A549 (cell line): ENCODE measurements at regions not wholly inside any gene's neighbourhood (a gene's known extent, or its start where the extent isn't known, plus 50 kb on each side); places are given as distances from the start of the nearest gene placed in this dataset.

ENCODE experiments used
- ATAC-seq, 2 experiments: fragments of 200-7000 bp in 1 of 2; fragments of >200 bp in 1 of 2; cut with Nextera tagmentation in 1 of 2; cut with Tn5 transposase in 1 of 2; 3 replicates each; pipeline versions ENCODE4 v1.8.0 to v1.9.1; 2018 to 2020; ENCODE audit warnings: mild to moderate bottlenecking in 1 of 2, moderate library complexity in 1 of 2
- CTCF ChIA-PET: fragments of 300-600 bp; sonication (Branson Sonifier 250); formaldehyde crosslinking; extraction: SDS; loops from one replicate; lab custom pipeline; 2021; ENCODE audit warnings: antibody characterized with exemption, inconsistent platforms; lab: Yijun Ruan, JAX
- POLR2A ChIA-PET: fragments of 350-600 bp; formaldehyde crosslinking; extraction: SDS; loops from one replicate; lab custom pipeline; 2021; ENCODE audit warnings: antibody characterized with exemption, inconsistent platforms; lab: Yijun Ruan, JAX
- DNase-seq, 2 experiments: peaks; one replicate each; pipeline versions ENCODE4 v3.0.0 to v3.0.0-alpha.2; 2011 to 2016; ENCODE audit warnings: low read depth in 1 of 2, low spot score in 1 of 2
- FAIRE-seq: peaks from 2 replicates; lab custom pipeline; 2011; peaks lifted over from hg19 to GRCh38; lab: Jason Lieb, UNC
- H3K27ac ChIP-seq, 2 experiments: fragments of >200 bp; sonication (Bioruptor Twin); formaldehyde crosslinking; 3 replicates each; pipeline ENCODE4 v1.5.1; 2016 to 2017
- H3K4me1 ChIP-seq: fragments of >200 bp; sonication (Bioruptor Twin); formaldehyde crosslinking; 3 replicates; pipeline ENCODE4 v1.6.1; 2016
- H3K4me2 ChIP-seq: fragments of >200 bp; sonication (Bioruptor Twin); formaldehyde crosslinking; 3 replicates; pipeline ENCODE4 v1.6.1; 2016
- H3K4me3 ChIP-seq: fragments of >200 bp; sonication (Bioruptor Twin); formaldehyde crosslinking; 3 replicates; pipeline ENCODE4 v1.5.1; 2016
- H3K9me3 ChIP-seq: fragments of >200 bp; sonication (Bioruptor Twin); formaldehyde crosslinking; 3 replicates; pipeline ENCODE4 v1.6.1; 2016
- CBX8 ChIP-seq: fragments of 200-600 bp; sonication (generic); IDR thresholded peaks from 2 replicates; pipeline ENCODE4 v1.6.1; 2016
- CEBPB ChIP-seq, 2 experiments: fragments of >200 bp in 1 of 2; sonication (Bioruptor Twin) in 1 of 2; formaldehyde crosslinking in 1 of 2; IDR thresholded peaks; 2 replicates each; pipeline ENCODE4 v1.6.1; 2012 to 2016
- CHD4 ChIP-seq: fragments of 200-600 bp; sonication (generic); IDR thresholded peaks from 2 replicates; pipeline ENCODE4 v1.6.1; 2016; ENCODE audit warnings: antibody characterized with exemption, mild to moderate bottlenecking, borderline replicate concordance
- CTCF ChIP-seq: fragments of >200 bp; sonication (Bioruptor Twin); formaldehyde crosslinking; IDR thresholded peaks from 3 replicates; pipeline ENCODE4 v1.5.1; 2016
- FOSL2 ChIP-seq, 2 experiments: fragments of 450-650 bp in 1 of 2; fragments of >200 bp in 1 of 2; sonication (Bioruptor Twin) in 1 of 2; formaldehyde crosslinking; IDR thresholded peaks; 2 replicates each; pipeline versions ENCODE4 v1.5.0 to v1.6.1; 2016 to 2020; ENCODE audit warnings: mild to moderate bottlenecking in 1 of 2, moderate library complexity in 1 of 2
- HMGXB4 ChIP-seq: fragments of 250-450 bp; sonication (Bioruptor Pico); IDR thresholded peaks from 2 replicates; pipeline ENCODE4 v1.5.0; 2021; ENCODE audit warnings: mild to moderate bottlenecking, moderate library complexity, borderline replicate concordance
- JUN ChIP-seq, 2 experiments: fragments of >200 bp; sonication (Bioruptor Twin); formaldehyde crosslinking; IDR thresholded peaks; 2 replicates in 1 of 2; 3 replicates in 1 of 2; pipeline ENCODE4 v1.6.1; 2016 to 2017
- KDM1A ChIP-seq: fragments of 200-600 bp; sonication (generic); IDR thresholded peaks from 2 replicates; pipeline ENCODE4 v1.6.1; 2016; ENCODE audit warnings: low read depth, mild to moderate bottlenecking
- KDM5A ChIP-seq: fragments of 200-600 bp; sonication (generic); IDR thresholded peaks from 2 replicates; pipeline ENCODE4 v1.6.1; 2016; ENCODE audit warnings: antibody characterized with exemption, mild to moderate bottlenecking
- MAFK ChIP-seq: fragments of 450-650 bp; IDR thresholded peaks from 2 replicates; pipeline ENCODE4 v1.6.1; 2014; ENCODE audit not compliant: partially characterized antibody
- PBX3 ChIP-seq: IDR thresholded peaks from 2 replicates; pipeline ENCODE4 v1.6.1; 2012
- PHF8 ChIP-seq: fragments of 200-600 bp; sonication (generic); IDR thresholded peaks from 2 replicates; pipeline ENCODE4 v1.6.1; 2016; ENCODE audit warnings: low read depth, mild to moderate bottlenecking, antibody characterized with exemption, moderate library complexity, borderline replicate concordance
- RARB ChIP-seq: fragments of 250-450 bp; sonication (Bioruptor Pico); IDR thresholded peaks from 2 replicates; pipeline ENCODE4 v1.8.0; 2021; ENCODE audit warnings: mild to moderate bottlenecking, moderate library complexity
- RCOR1 ChIP-seq: fragments of 150-350 bp; IDR thresholded peaks from 2 replicates; pipeline ENCODE4 v1.6.1; 2014; ENCODE audit warnings: antibody characterized with exemption, low read length, low read depth
- TFCP2L1 ChIP-seq: fragments of 250-450 bp; sonication (Bioruptor Pico); IDR thresholded peaks from 2 replicates; pipeline ENCODE4 v1.5.0; 2021; ENCODE audit warnings: mild to moderate bottlenecking
- ZC3H11A ChIP-seq: fragments of 450-650 bp; IDR thresholded peaks from 2 replicates; pipeline ENCODE4 v1.6.1; 2014; ENCODE audit warnings: antibody characterized with exemption, mild to moderate bottlenecking
- ZFP36 ChIP-seq: fragments of 450-650 bp; IDR thresholded peaks from 2 replicates; pipeline ENCODE4 v1.6.1; 2014; ENCODE audit warnings: borderline replicate concordance; ENCODE audit not compliant: partially characterized antibody
- ZNF302 ChIP-seq: fragments of 250-450 bp; sonication (Bioruptor Pico); IDR thresholded peaks from 2 replicates; pipeline ENCODE4 v1.9.0; 2021; ENCODE audit warnings: inconsistent platforms, mild to moderate bottlenecking, moderate library complexity
- WGBS: methylation state at CpG from one replicate; pipeline ENCODE4 v1.1.6; 2017; ENCODE audit errors: missing lambda C conversion rate; 5-methylcytosine and 5-hydroxymethylcytosine counted together

GRCh38 chr15:77746254-77747174 is 113.8 kb upstream of the LINGO1 start:
- ChIA-PET CTCF (interaction anchor here (3.1 kb wide), 1 partner anchor 75 kb away, joined by 9 read pairs; no protein-coding TSS in a partner anchor), POLR2A (no interaction called here)
- no peak for ATAC-seq
- no peaks in the 10 kb centered on the region for H3K9me3 ChIP-seq
- no peak for FAIRE-seq
- H3K4me1 ChIP-seq: no peaks in the 10 kb centered on the region
- WGBS: 37% methylated on average over 6 of the region's 6 CpGs
- no peak for DNase-seq
- no peak overlapping the region for H3K4me2 ChIP-seq
- TF ChIP-seq TFCP2L1 (CRISPR knock-in tag) (no peak), CTCF (no peak), CBX8 (no peak), ZFP36 (peak; percentile 2), RARB (CRISPR knock-in tag) (no peak), KDM1A (no peak), PBX3 (no peak), FOSL2 (IDR thresholded peaks at IDR 0.05) (no peak), FOSL2 (CRISPR knock-in tag; IDR thresholded peaks at IDR 0.05) (no peak), PHF8 (no peak)
- TF ChIP-seq, all 56 proteins: peak for 1
- no peak overlapping the region for H3K27ac ChIP-seq
- no peak overlapping the region for H3K4me3 ChIP-seq

- Histone ChIP-seq H3K27ac (no peak overlapping the region), H3K4me1 (no peaks in the 10 kb centered on the region), H3K9me3 (no peaks in the 10 kb centered on the region), H3K4me3 (no peak overlapping the region), H3K4me2 (no peak overlapping the region)
- no peak for FAIRE-seq
- 68% methylated on average over 6 of the region's 6 CpGs for WGBS
- DNase-seq: no peak
- CTCF ChIA-PET: interaction anchor here (0.6 to 1.0 kb wide), 2 partner anchors 15 to 50 kb away, joined by 3 read pairs; no protein-coding TSS in a partner anchor
- POLR2A ChIA-PET: no interaction called here
- TF ChIP-seq MAFK: peak; percentile 48
- TF ChIP-seq ZC3H11A: no peak
- ATAC-seq: no peak
Observed at GRCh38 chr15:77744398-77744797, 111.7 kb upstream of the LINGO1 start.

- no peak overlapping the region for H3K4me3 ChIP-seq
- no peak for TF ChIP-seq CHD4
- no peak for TF ChIP-seq ZNF302 (CRISPR knock-in tag)
- TF ChIP-seq JUN (IDR thresholded peaks at IDR 0.05): no peak
- TF ChIP-seq RCOR1: no peak
- no peak for TF ChIP-seq CEBPB (IDR thresholded peaks at IDR 0.05)
- no peak for TF ChIP-seq ZC3H11A
- no peak for TF ChIP-seq KDM5A
- TF ChIP-seq HMGXB4 (CRISPR knock-in tag): no peak
- TF ChIP-seq, all 56 proteins: peak for 0
- FAIRE-seq (no peak), DNase-seq (no peak), ATAC-seq (no peak)
- no peak overlapping the region for H3K27ac ChIP-seq
- POLR2A ChIA-PET: no interaction called here
- CTCF ChIA-PET: interaction anchor here (1.3 to 3.7 kb wide), 5 partner anchors 10 to 109 kb away, joined by 3 to 14 read pairs (median 6); no protein-coding TSS in a partner anchor
- 16% methylated on average over 4 of the region's 4 CpGs for WGBS
- no peak overlapping the region for H3K4me2 ChIP-seq
- H3K9me3 ChIP-seq: no peaks in the 10 kb centered on the region
- no peaks in the 10 kb centered on the region for H3K4me1 ChIP-seq
Observed at GRCh38 chr15:77742570-77742969, 109.9 kb upstream of the LINGO1 start.
